Panc1 (cell line): ENCODE measurements at regions not wholly inside any gene's neighbourhood (a gene's known extent, or its start where the extent isn't known, plus 50 kb on each side); places are given as distances from the start of the nearest gene placed in this dataset.

ENCODE experiments used
- TF ChIP-seq, protein P1 (sequence below): fragments of 450-650 bp; IDR thresholded peaks from 2 replicates; pipeline ENCODE4 v1.5.1; 2017; ENCODE audit warnings: mild to moderate bottlenecking
- TF ChIP-seq, protein P2 (sequence below), 2 experiments: IDR thresholded peaks; 2 replicates each; pipeline ENCODE4 v1.6.1; 2011 to 2012; ENCODE audit warnings: low read depth in 2 of 2, control low read depth in 1 of 2, low read length in 1 of 2, mild to moderate bottlenecking in 1 of 2, moderate library complexity in 1 of 2; ENCODE audit not compliant: insufficient read depth in 1 of 2

- TF ChIP-seq, protein P1, sequence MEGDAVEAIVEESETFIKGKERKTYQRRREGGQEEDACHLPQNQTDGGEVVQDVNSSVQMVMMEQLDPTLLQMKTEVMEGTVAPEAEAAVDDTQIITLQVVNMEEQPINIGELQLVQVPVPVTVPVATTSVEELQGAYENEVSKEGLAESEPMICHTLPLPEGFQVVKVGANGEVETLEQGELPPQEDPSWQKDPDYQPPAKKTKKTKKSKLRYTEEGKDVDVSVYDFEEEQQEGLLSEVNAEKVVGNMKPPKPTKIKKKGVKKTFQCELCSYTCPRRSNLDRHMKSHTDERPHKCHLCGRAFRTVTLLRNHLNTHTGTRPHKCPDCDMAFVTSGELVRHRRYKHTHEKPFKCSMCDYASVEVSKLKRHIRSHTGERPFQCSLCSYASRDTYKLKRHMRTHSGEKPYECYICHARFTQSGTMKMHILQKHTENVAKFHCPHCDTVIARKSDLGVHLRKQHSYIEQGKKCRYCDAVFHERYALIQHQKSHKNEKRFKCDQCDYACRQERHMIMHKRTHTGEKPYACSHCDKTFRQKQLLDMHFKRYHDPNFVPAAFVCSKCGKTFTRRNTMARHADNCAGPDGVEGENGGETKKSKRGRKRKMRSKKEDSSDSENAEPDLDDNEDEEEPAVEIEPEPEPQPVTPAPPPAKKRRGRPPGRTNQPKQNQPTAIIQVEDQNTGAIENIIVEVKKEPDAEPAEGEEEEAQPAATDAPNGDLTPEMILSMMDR, result peak; percentile 16; the same call in 1 of the 2 replicates
- TF ChIP-seq, protein P2, sequence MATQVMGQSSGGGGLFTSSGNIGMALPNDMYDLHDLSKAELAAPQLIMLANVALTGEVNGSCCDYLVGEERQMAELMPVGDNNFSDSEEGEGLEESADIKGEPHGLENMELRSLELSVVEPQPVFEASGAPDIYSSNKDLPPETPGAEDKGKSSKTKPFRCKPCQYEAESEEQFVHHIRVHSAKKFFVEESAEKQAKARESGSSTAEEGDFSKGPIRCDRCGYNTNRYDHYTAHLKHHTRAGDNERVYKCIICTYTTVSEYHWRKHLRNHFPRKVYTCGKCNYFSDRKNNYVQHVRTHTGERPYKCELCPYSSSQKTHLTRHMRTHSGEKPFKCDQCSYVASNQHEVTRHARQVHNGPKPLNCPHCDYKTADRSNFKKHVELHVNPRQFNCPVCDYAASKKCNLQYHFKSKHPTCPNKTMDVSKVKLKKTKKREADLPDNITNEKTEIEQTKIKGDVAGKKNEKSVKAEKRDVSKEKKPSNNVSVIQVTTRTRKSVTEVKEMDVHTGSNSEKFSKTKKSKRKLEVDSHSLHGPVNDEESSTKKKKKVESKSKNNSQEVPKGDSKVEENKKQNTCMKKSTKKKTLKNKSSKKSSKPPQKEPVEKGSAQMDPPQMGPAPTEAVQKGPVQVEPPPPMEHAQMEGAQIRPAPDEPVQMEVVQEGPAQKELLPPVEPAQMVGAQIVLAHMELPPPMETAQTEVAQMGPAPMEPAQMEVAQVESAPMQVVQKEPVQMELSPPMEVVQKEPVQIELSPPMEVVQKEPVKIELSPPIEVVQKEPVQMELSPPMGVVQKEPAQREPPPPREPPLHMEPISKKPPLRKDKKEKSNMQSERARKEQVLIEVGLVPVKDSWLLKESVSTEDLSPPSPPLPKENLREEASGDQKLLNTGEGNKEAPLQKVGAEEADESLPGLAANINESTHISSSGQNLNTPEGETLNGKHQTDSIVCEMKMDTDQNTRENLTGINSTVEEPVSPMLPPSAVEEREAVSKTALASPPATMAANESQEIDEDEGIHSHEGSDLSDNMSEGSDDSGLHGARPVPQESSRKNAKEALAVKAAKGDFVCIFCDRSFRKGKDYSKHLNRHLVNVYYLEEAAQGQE (IDR thresholded peaks at IDR 0.05; ENCODE audit: insufficient read depth in 1 of 2, low read depth in 2 of 2, low read length in 1 of 2), result no peak
These were observed 419.5 kb downstream of the TMEM121 start for GRCh38 chr14:105945896-105946295.
